K562 (cell line): ENCODE measurements at regions not wholly inside any gene's neighbourhood (a gene's known extent, or its start where the extent isn't known, plus 50 kb on each side); places are given as distances from the start of the nearest gene placed in this dataset.

Source experiments
- ATAC-seq: fragments of 200-7000 bp; cut with Tn5 transposase; 3 replicates; pipeline ENCODE4 v1.9.1; 2020; ENCODE audit warnings: moderate library complexity
- BruUV-seq: library from RNA; stranded (reverse); fragments of 400-500 nt; replicated peaks from 2 replicates; lab custom pipeline; 2021; lab: Mats Ljungman, UMichigan
- CTCF ChIA-PET: fragments of 300-600 bp; formaldehyde crosslinking; extraction: SDS; loops from one replicate; lab custom pipeline; 2021; ENCODE audit warnings: low intra/inter-chr PET ratio; lab: Yijun Ruan, JAX
- POLR2A ChIA-PET: fragments of 300-600, 350-650 bp; sonication (Branson Sonifier 250); formaldehyde crosslinking; extraction: SDS; loops from one replicate; lab custom pipeline; 2021; ENCODE audit warnings: antibody characterized with exemption, inconsistent platforms; lab: Yijun Ruan, JAX
- DNase-seq, 4 experiments: peaks; one replicate each; pipeline versions ENCODE4 v3.0.0 to v3.0.0-alpha.2; 2011 to 2018; ENCODE audit warnings: low spot score in 3 of 4, mixed read lengths in 3 of 4; ENCODE audit errors: extremely low read depth in 1 of 4
- FAIRE-seq: peaks from 2 replicates; lab custom pipeline; 2011; peaks lifted over from hg19 to GRCh38; lab: Jason Lieb, UNC
- H2AFZ ChIP-seq: 2 replicates; pipeline ENCODE4 v1.6.0; 2011; ENCODE audit warnings: low read depth, low read length, control low read depth, inconsistent platforms
- H3K27ac ChIP-seq: fragments of 200-600 bp; 3 replicates; pipeline ENCODE4 v1.8.0; 2011; ENCODE audit warnings: low read depth, mild to moderate bottlenecking, control low read depth, inconsistent platforms, low read length, moderate library complexity, mixed read lengths; ENCODE audit errors: extremely low read depth
- H3K27me3 ChIP-seq, 2 experiments: fragments of 300-600 bp in 1 of 2; 2 replicates in 1 of 2; 3 replicates in 1 of 2; pipeline versions ENCODE4 v1.6.0 to v1.8.0; 2011; ENCODE audit warnings: inconsistent platforms in 2 of 2, low read length in 2 of 2, mild to moderate bottlenecking in 1 of 2, mixed read lengths in 1 of 2, moderate library complexity in 1 of 2; ENCODE audit not compliant: control insufficient read depth in 2 of 2, insufficient read depth in 2 of 2
- H3K36me3 ChIP-seq: fragments of 300-600 bp; 3 replicates; pipeline ENCODE4 v1.8.0; 2011; ENCODE audit warnings: mild to moderate bottlenecking, low read length, inconsistent platforms; ENCODE audit not compliant: control insufficient read depth, insufficient read depth
- H3K4me1 ChIP-seq, 2 experiments: fragments of 200-600 bp in 1 of 2; replicated peaks in 1 of 2; 2 replicates in 1 of 2; 3 replicates in 1 of 2; pipeline versions ENCODE4 v1.5.1 to v1.8.0; 2011; ENCODE audit warnings: inconsistent platforms in 2 of 2, low read length in 2 of 2, mild to moderate bottlenecking in 1 of 2, mixed read lengths in 1 of 2, moderate library complexity in 1 of 2; ENCODE audit not compliant: control insufficient read depth in 2 of 2, insufficient read depth in 2 of 2
- H3K4me2 ChIP-seq: 2 replicates; pipeline ENCODE4 v1.6.1; 2011; ENCODE audit warnings: low read length, control low read depth, inconsistent platforms, mixed read lengths; ENCODE audit not compliant: insufficient read depth
- H3K4me3 ChIP-seq: fragments of 200-600 bp; sonication (generic), shearing (Covaris generic); 2 replicates; pipeline ENCODE4 v1.5.1; 2016; ENCODE audit warnings: control low read depth, inconsistent platforms
- H3K79me2 ChIP-seq: fragments of 200-600 bp; 3 replicates; pipeline ENCODE4 v1.8.0; 2011; ENCODE audit warnings: low read length, inconsistent platforms; ENCODE audit not compliant: control insufficient read depth, insufficient read depth
- H3K9ac ChIP-seq, 2 experiments: 2 replicates each; pipeline versions ENCODE4 v1.6.0 to v1.6.1; 2011; ENCODE audit warnings: low read depth in 2 of 2, low read length in 2 of 2, control low read depth in 1 of 2, inconsistent platforms in 1 of 2, mild to moderate bottlenecking in 1 of 2, mixed read lengths in 1 of 2; ENCODE audit not compliant: insufficient read depth in 1 of 2
- H3K9me1 ChIP-seq: one replicate; pipeline ENCODE4 v1.6.0; 2011; ENCODE audit warnings: inconsistent platforms, mild to moderate bottlenecking, low read length, moderate library complexity; ENCODE audit not compliant: control insufficient read depth, insufficient read depth
- H3K9me3 ChIP-seq: replicated peaks from 2 replicates; pipeline ENCODE4 v1.5.1; 2011; ENCODE audit warnings: low read depth, low read length, inconsistent platforms; ENCODE audit not compliant: control insufficient read depth, insufficient read depth
- H4K20me1 ChIP-seq: replicated peaks from 2 replicates; pipeline ENCODE4 v1.6.1; 2011; ENCODE audit warnings: low read length, inconsistent platforms, mixed read lengths; ENCODE audit not compliant: control insufficient read depth, insufficient read depth
- BDP1 ChIP-seq: IDR thresholded peaks from 3 replicates; pipeline ENCODE4 v1.6.1; 2011; ENCODE audit not compliant: insufficient read length, insufficient read depth
- CBX2 ChIP-seq: fragments of 200-600 bp; sonication (generic); IDR thresholded peaks from one replicate; pipeline ENCODE4 v1.6.1; 2012; ENCODE audit warnings: mild to moderate bottlenecking, low read length, inconsistent platforms; ENCODE audit not compliant: insufficient read depth, poor library complexity, severe bottlenecking
- KLF6 ChIP-seq: fragments of 250-450 bp; sonication (Bioruptor Pico); IDR thresholded peaks from 2 replicates; pipeline ENCODE4 v1.4.0; 2020; ENCODE audit warnings: mild to moderate bottlenecking, moderate library complexity, borderline replicate concordance
- MCM7 ChIP-seq, 2 experiments: fragments of 450-650 bp; IDR thresholded peaks; 2 replicates each; pipeline ENCODE4 v1.6.1; 2016 to 2018
- STAG1 ChIP-seq: sonication (generic); formaldehyde crosslinking; IDR thresholded peaks from 2 replicates; pipeline ENCODE4 v1.5.0; 2020; ENCODE audit warnings: missing genetic modification reagents, borderline replicate concordance
- ZFX ChIP-seq: sonication (generic); formaldehyde crosslinking; IDR thresholded peaks from 2 replicates; pipeline ENCODE4 v1.8.0; 2022; ENCODE audit warnings: mild to moderate bottlenecking, missing genetic modification reagents, moderate library complexity
- WGBS: fragments of 100-300 bp; shearing (Covaris generic); methylation state at CpG from one replicate; pipeline ENCODE4 v1.1.6; 2016; ENCODE audit warnings: low coverage, mixed read lengths; ENCODE audit not compliant: insufficient coverage; ENCODE audit errors: missing lambda C conversion rate; 5-methylcytosine and 5-hydroxymethylcytosine counted together
- in situ Hi-C: fragments of 300-500 bp; cut with MboI; formaldehyde crosslinking; loops from 4 replicates; pipeline ENCODE4 v1.15.0; 2018; ENCODE audit warnings: inconsistent platforms, mixed read lengths
- intact Hi-C: fragments of 100-400 bp; cut with micrococcal nuclease; formaldehyde crosslinking; loops from 2 replicates; pipeline ENCODE4 v1.14.2; 2022
- TF ChIP-seq, protein P1 (sequence below): sonication (generic); formaldehyde crosslinking; IDR thresholded peaks from 2 replicates; pipeline ENCODE4 v1.8.0; 2023; ENCODE audit warnings: mild to moderate bottlenecking, missing genetic modification reagents
- TF ChIP-seq, protein P2 (sequence below): sonication (generic); formaldehyde crosslinking; IDR thresholded peaks from 2 replicates; pipeline ENCODE4 v1.8.1; 2022; ENCODE audit warnings: missing genetic modification reagents
- TF ChIP-seq, protein P3 (sequence below): IDR thresholded peaks from 2 replicates; pipeline ENCODE4 v1.6.1; 2014; ENCODE audit warnings: antibody characterized with exemption
- TF ChIP-seq, protein P4 (sequence below): sonication (generic); formaldehyde crosslinking; IDR thresholded peaks from 2 replicates; pipeline ENCODE4 v1.8.0; 2022; ENCODE audit warnings: mild to moderate bottlenecking, missing genetic modification reagents

DNA sequence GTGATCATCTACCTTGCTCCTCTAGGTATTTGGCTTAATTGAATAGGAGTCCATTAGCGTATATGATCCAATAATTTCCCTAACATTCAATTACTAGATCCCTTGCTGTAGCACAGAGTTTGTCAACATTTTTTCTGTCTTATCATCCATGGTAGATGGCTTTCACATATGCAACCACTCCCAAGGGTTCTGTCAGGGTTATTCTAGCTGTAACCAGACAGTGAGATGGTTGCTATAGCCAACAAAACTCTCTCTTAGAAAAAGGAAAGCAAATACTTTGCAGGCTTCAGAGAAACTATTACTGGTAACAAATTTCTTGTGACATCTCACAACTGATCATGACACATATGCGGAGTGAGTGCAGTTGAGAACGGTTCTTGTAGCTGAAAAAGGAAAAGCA is 96.2 kb upstream of the EFNA5 start:
- whole genome bisulfite sequencing, result 2% methylated on average over 3 of the region's 3 CpGs

More for the DNA sequence above, 96.2 kb upstream of the EFNA5 start:
- no TSS peak for BruUV-seq
- Histone ChIP-seq H3K9me1 (no peaks in the 10 kb centered on the region), H3K27me3 (no peaks in the 10 kb centered on the region), H4K20me1 (no peaks in the 10 kb centered on the region), H3K9me3 (0 out of 2 replicates have a peak, but pooled peaks cover 2% of the 10 kb centered on the region), H2AFZ (no peak overlapping the region), H3K4me2 (no peak overlapping the region), H3K4me3 (no peak overlapping the region), H3K27ac (no peak overlapping the region), H3K79me2 (no peaks in the 10 kb centered on the region), H3K9ac (no peak overlapping the region), H3K36me3 (no peaks in the 10 kb centered on the region), H3K4me1 (no peaks in the 10 kb centered on the region)
- in situ Hi-C loops, result no loop called here
- FAIRE-seq, result no peak
- TF ChIP-seq CBX2 (no peak), KLF6 (CRISPR knock-in tag) (no peak), STAG1 (no peak), ZFX (CRISPR knock-in tag) (no peak), BDP1 (no peak), MCM7 (IDR thresholded peaks at IDR 0.05) (no peak)
- TF ChIP-seq, protein P1, sequence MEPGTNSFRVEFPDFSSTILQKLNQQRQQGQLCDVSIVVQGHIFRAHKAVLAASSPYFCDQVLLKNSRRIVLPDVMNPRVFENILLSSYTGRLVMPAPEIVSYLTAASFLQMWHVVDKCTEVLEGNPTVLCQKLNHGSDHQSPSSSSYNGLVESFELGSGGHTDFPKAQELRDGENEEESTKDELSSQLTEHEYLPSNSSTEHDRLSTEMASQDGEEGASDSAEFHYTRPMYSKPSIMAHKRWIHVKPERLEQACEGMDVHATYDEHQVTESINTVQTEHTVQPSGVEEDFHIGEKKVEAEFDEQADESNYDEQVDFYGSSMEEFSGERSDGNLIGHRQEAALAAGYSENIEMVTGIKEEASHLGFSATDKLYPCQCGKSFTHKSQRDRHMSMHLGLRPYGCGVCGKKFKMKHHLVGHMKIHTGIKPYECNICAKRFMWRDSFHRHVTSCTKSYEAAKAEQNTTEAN, result no peak
- TF ChIP-seq, protein P2, sequence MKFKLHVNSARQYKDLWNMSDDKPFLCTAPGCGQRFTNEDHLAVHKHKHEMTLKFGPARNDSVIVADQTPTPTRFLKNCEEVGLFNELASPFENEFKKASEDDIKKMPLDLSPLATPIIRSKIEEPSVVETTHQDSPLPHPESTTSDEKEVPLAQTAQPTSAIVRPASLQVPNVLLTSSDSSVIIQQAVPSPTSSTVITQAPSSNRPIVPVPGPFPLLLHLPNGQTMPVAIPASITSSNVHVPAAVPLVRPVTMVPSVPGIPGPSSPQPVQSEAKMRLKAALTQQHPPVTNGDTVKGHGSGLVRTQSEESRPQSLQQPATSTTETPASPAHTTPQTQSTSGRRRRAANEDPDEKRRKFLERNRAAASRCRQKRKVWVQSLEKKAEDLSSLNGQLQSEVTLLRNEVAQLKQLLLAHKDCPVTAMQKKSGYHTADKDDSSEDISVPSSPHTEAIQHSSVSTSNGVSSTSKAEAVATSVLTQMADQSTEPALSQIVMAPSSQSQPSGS (CRISPR knock-in tag), result no peak
- TF ChIP-seq, protein P3, sequence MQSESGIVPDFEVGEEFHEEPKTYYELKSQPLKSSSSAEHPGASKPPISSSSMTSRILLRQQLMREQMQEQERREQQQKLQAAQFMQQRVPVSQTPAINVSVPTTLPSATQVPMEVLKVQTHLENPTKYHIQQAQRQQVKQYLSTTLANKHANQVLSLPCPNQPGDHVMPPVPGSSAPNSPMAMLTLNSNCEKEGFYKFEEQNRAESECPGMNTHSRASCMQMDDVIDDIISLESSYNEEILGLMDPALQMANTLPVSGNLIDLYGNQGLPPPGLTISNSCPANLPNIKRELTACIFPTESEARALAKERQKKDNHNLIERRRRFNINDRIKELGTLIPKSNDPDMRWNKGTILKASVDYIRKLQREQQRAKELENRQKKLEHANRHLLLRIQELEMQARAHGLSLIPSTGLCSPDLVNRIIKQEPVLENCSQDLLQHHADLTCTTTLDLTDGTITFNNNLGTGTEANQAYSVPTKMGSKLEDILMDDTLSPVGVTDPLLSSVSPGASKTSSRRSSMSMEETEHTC, result no peak
- TF ChIP-seq, protein P4, sequence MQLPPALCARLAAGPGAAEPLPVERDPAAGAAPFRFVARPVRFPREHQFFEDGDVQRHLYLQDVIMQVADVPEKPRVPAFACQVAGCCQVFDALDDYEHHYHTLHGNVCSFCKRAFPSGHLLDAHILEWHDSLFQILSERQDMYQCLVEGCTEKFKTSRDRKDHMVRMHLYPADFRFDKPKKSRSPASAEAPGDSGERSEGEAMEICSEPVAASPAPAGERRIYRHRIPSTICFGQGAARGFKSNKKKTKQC, result no peak
- no peak for ATAC-seq
- ChIA-PET CTCF (no interaction called here), POLR2A (no interaction called here)
- intact Hi-C loops, result no loop called here
- no peak for DNase-seq
